Osteocyte (in vitro differentiated cells): ENCODE measurements at regions not wholly inside any gene's neighbourhood (a gene's known extent, or its start where the extent isn't known, plus 50 kb on each side); places are given as distances from the start of the nearest gene placed in this dataset.

Experiments used
- DNase-seq: peaks from one replicate; pipeline ENCODE4 v3.0.0; 2021; ENCODE audit warnings: mixed read lengths; ENCODE audit not compliant: unreplicated experiment; ENCODE audit errors: extremely low spot score
- H3K27ac Mint-ChIP-seq: one replicate; pipeline ENCODE4 v1.8.0; 2021; ENCODE audit warnings: mild to moderate bottlenecking, mixed read lengths; ENCODE audit not compliant: unreplicated experiment
- H3K27me3 Mint-ChIP-seq: one replicate; pipeline ENCODE4 v1.8.0; 2021; ENCODE audit warnings: mixed read lengths; ENCODE audit not compliant: unreplicated experiment
- H3K36me3 Mint-ChIP-seq: one replicate; pipeline ENCODE4 v1.8.0; 2021; ENCODE audit warnings: mixed read lengths; ENCODE audit not compliant: unreplicated experiment
- H3K4me1 Mint-ChIP-seq: one replicate; pipeline ENCODE4 v1.8.0; 2021; ENCODE audit warnings: mixed read lengths; ENCODE audit not compliant: unreplicated experiment
- H3K4me3 Mint-ChIP-seq: one replicate; pipeline ENCODE4 v1.8.0; 2021; ENCODE audit warnings: mild to moderate bottlenecking, moderate library complexity, mixed read lengths; ENCODE audit not compliant: unreplicated experiment
- H3K9me3 Mint-ChIP-seq: one replicate; pipeline ENCODE4 v1.8.0; 2021; ENCODE audit warnings: mixed read lengths; ENCODE audit not compliant: unreplicated experiment
- TF ChIP-seq, protein P1 (sequence below): fragments of 200-600 bp; sonication (generic); IDR thresholded peaks from 2 replicates; pipeline ENCODE4 v1.5.0; 2021; ENCODE audit warnings: antibody characterized with exemption, mild to moderate bottlenecking, moderate library complexity

DNA sequence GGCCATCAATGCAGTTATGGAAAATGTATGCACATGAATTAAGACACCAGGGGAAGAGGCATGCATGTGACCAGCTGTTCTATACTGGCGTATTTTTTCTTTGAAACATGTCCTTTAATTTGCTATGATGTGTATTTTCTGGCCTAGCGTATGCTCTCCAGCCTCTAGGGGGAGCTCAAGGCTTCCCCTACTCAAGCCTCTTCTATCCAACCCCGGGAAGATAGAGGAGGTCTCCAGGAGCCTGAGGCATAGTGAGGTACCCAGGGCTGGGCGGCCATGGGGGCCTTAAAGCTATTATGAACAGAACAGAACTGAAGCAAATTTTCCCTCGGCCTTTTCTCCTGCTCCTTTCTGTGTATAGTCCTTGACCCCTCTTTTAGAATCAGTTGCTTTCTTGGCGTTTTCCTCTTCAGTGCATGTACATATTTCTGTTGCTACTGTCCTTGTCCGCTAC is 528.9 kb downstream of the MAFB start:
- Mint-ChIP-seq H3K36me3 (no peaks in the 10 kb centered on the region), H3K9me3 (no peaks in the 10 kb centered on the region), H3K4me1 (no peaks in the 10 kb centered on the region), H3K27me3 (peaks cover 9% of the 10 kb centered on the region), H3K27ac (no peak overlapping the region), H3K4me3 (no peak overlapping the region)
- TF ChIP-seq, protein P1, sequence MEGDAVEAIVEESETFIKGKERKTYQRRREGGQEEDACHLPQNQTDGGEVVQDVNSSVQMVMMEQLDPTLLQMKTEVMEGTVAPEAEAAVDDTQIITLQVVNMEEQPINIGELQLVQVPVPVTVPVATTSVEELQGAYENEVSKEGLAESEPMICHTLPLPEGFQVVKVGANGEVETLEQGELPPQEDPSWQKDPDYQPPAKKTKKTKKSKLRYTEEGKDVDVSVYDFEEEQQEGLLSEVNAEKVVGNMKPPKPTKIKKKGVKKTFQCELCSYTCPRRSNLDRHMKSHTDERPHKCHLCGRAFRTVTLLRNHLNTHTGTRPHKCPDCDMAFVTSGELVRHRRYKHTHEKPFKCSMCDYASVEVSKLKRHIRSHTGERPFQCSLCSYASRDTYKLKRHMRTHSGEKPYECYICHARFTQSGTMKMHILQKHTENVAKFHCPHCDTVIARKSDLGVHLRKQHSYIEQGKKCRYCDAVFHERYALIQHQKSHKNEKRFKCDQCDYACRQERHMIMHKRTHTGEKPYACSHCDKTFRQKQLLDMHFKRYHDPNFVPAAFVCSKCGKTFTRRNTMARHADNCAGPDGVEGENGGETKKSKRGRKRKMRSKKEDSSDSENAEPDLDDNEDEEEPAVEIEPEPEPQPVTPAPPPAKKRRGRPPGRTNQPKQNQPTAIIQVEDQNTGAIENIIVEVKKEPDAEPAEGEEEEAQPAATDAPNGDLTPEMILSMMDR, result peak; percentile 84
- DNase-seq, result no peak

DNA sequence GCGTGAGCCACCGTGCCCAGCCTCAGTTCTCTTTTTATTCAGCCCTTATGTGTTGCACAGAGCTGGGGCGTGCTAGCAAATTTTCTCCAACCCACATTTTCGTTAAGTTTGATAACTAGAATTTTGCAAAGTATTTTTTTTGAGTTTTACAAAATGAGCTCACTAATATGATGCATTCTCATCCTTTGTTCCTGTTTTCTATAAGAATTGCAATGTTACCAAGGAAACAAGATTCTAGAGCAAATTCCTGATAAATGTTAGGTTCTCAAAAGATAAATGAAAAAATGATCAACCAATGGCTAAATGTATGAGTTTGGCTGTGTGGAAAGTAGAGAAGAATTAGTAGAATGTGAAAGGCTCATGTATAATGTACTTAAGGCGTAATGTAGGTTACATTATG is 529.8 kb downstream of the MAFB start:
- DNase-seq, result no peak
- H3K4me3 Mint-ChIP-seq, result no peak overlapping the region
- no peaks in the 10 kb centered on the region for H3K36me3 Mint-ChIP-seq
- peaks cover 7% of the 10 kb centered on the region for H3K27me3 Mint-ChIP-seq
- H3K9me3 Mint-ChIP-seq, result no peaks in the 10 kb centered on the region
- no peak overlapping the region for H3K27ac Mint-ChIP-seq
- H3K4me1 Mint-ChIP-seq, result no peaks in the 10 kb centered on the region
- TF ChIP-seq, protein P1, result no peak

- Mint-ChIP-seq H3K27me3 (peaks cover 20% of the 10 kb centered on the region), H3K4me3 (no peak overlapping the region), H3K9me3 (no peaks in the 10 kb centered on the region), H3K27ac (no peak overlapping the region), H3K36me3 (no peaks in the 10 kb centered on the region), H3K4me1 (no peaks in the 10 kb centered on the region)
- DNase-seq, result no peak
- TF ChIP-seq, protein P1, result no peak
Measured at GRCh38 chr20:40156600-40157317, 532.3 kb downstream of the MAFB start.

GRCh38 chr20:40154514-40154913 is 534.5 kb downstream of the MAFB start:
- TF ChIP-seq, protein P1, result no peak
- Mint-ChIP-seq H3K9me3 (no peaks in the 10 kb centered on the region), H3K4me3 (no peak overlapping the region), H3K27me3 (peaks cover 22% of the 10 kb centered on the region), H3K4me1 (no peaks in the 10 kb centered on the region), H3K36me3 (no peaks in the 10 kb centered on the region), H3K27ac (no peak overlapping the region)
- no peak for DNase-seq

DNA sequence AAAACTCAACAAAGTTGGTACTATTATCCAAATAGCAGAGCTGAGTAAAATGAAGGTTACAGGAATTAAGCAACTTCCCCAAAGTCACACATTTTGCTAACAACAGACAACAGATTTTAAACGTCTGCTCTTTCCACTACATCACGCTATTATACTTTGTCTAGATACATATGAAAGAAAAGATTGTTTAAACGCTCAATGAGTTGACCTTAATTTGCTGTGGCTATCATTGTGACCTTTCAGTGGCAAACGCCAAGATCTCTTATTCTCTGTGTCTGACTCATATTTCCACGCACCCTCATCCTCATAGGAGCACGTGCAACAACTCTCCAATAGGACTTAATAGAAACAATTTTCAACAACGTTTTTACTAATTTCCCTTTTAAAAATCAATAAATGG is 540.1 kb downstream of the MAFB start:
- H3K36me3 Mint-ChIP-seq, result peaks cover 4% of the 10 kb centered on the region
- peaks cover 8% of the 10 kb centered on the region for H3K9me3 Mint-ChIP-seq
- H3K27me3 Mint-ChIP-seq, result peaks cover 40% of the 10 kb centered on the region

More for the DNA sequence above, 540.1 kb downstream of the MAFB start:
- no peak for DNase-seq
- Mint-ChIP-seq H3K27ac (no peak overlapping the region), H3K4me1 (no peaks in the 10 kb centered on the region), H3K4me3 (no peak overlapping the region)
- TF ChIP-seq, protein P1, result no peak
